ENCODE measurements at regions not wholly inside any gene's neighbourhood (a gene's known extent, or its start where the extent isn't known, plus 50 kb on each side); places are given as distances from the start of the nearest gene placed in this dataset.

GRCh38 chr16:64730261-64730660, 391.6 kb downstream of the CDH11 start:
- TF ChIP-seq EP300 (IDR thresholded peaks at IDR 0.05; ENCODE audit: borderline replicate concordance in 1 of 2, control insufficient read depth in 1 of 2, low read depth in 2 of 2, low read length in 2 of 2) (no peak), BRCA1 (IDR thresholded peaks at IDR 0.05; ENCODE audit: low read depth, low read length) (no peak), RB1 (IDR thresholded peaks at IDR 0.05; ENCODE audit: borderline replicate concordance) (no peak), CTCF (IDR thresholded peaks at IDR 0.05 in 2 of 3, conservative IDR thresholded peaks at IDR 0.05 in 1 of 3; ENCODE audit: control insufficient read depth in 2 of 3, extremely low read depth in 1 of 3, insufficient read depth in 1 of 3, low read depth in 3 of 3, low read length in 3 of 3) (no peak), BCL3 (IDR thresholded peaks at IDR 0.05; ENCODE audit: borderline replicate concordance, insufficient read depth, low read depth, low read length, poor library complexity, severe bottlenecking) (no peak), USF2 (IDR thresholded peaks at IDR 0.05; ENCODE audit: borderline replicate concordance, low read depth, low read length) (no peak)
